Medulla oblongata (tissue), 1 donor: ENCODE measurements at regions not wholly inside any gene's neighbourhood (a gene's known extent, or its start where the extent isn't known, plus 50 kb on each side); places are given as distances from the start of the nearest gene placed in this dataset.
"Not testable (repeated sequence)": the region's sequence is repeated elsewhere in the genome, so short reads cannot be mapped to it uniquely, and the experiment has no call there.

ENCODE experiments used
- DNase-seq: peaks from one replicate; pipeline ENCODE4 v3.0.0-alpha.2; 2015; ENCODE audit errors: extremely low spot score

DNA sequence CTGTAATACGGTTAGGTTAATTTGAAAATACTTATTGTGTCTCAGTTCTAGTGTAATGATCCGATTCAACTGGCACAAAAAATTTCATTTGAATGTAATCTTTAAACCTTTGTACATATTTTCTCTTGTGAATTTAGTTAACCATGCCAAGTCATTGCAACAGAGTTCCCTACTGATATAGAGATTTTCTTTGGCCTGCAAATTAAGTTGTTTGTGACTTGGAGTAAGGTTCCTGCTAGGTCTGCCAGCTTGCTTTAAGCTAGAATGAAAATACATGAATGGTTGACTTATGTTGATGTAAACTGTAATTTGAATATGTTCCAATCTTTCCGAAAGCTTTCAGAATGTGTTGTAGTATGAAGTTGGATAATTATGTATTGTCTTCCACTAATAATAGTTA lies 1004.1 kb upstream of the EDIL3 start:
- DNase-seq = no peak

GRCh38 chr5:85392309-85392708 lies 1007.6 kb upstream of the EDIL3 start:
- not testable (repeated sequence) for DNase-seq

GRCh38 chr5:85395526-85395925 lies 1010.8 kb upstream of the EDIL3 start:
- no peak for DNase-seq

DNA sequence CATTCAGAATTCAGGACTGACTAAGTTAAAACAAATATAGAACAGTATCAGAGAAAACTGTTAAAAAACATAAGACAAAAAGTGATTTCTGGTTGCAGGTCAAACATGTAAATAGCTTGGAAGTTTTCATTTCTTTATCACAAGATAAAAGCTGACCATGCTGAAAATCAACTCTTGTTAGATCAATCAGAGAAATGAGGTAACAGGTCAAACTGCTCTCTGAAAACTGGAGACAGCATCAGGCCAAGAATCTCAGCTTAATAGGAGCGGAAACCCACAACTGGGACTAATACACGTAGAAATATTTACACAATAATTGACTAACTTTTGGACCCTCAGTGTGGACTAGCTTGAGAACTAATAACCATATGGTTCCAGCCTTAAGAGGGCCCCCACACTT lies 1012.8 kb upstream of the EDIL3 start:
- DNase-seq = no peak

DNA sequence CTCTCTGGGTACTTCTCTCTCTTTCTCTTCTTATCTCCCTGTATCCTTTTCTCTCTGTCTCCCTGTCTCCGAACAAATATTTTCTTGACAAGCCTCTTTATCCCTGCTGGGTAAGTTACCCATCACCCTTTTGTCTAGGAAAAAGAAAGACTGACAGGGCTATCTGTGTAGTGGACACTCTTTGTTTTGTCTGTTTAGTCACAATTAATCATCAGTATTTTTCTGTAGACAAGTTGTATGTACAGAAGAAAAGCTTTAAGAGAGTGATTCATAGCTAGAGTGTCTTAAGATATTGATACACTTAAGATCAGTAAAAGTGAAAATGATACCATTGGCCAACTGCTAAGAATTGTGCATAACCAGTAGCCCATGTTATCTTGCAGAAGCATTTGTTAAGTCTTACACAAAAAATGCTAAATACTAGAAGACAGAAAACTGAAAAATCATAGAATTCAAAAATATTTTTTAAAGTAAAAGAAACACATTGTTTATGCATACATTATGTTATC lies 1043.8 kb upstream of the EDIL3 start:
- no peak for DNase-seq

DNA sequence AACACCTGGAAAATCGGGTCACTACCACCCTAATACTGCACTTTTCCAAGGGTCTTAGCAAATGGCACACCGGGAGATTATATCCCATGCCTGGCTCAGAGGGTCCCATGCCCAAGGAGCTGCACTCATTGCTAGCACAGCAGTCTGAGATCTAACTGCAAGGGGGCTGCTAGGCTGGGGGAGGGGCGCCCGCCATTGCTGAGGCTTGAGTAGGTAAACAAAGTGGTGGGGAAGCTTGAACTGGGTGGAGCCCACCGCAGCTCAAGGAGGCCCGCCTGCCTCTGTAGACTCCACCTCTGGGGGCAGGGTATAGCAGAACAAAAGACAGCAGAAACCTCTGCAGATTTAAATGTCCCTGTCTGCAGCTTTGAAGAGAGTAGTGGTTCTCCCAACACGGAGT lies 1047.0 kb upstream of the EDIL3 start:
- not testable (repeated sequence) for DNase-seq

DNA sequence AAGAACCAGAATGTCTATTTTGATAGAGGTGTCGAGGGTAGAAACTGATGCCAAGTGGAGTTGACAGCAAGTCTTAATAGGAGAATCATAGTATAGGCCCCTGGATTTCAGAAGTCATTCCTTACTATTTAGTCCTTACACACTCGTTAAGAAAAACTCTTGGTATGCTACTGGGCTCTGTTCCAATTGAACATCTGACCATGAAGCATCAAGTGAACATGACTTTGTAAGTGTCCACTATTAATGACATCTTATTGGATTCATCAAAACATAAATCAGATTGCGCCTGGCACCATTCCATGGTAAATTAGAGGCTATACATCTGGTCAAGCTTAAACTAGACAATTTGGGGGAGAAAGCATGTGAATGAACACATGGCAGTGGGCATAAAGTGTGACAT lies 1056.5 kb upstream of the EDIL3 start:
- no peak for DNase-seq

- DNase-seq = no peak
These were observed 1057.2 kb upstream of the EDIL3 start for GRCh38 chr5:85441853-85442252.

- DNase-seq = no peak
These were observed 1067.8 kb upstream of the EDIL3 start for GRCh38 chr5:85452322-85453025.

DNA sequence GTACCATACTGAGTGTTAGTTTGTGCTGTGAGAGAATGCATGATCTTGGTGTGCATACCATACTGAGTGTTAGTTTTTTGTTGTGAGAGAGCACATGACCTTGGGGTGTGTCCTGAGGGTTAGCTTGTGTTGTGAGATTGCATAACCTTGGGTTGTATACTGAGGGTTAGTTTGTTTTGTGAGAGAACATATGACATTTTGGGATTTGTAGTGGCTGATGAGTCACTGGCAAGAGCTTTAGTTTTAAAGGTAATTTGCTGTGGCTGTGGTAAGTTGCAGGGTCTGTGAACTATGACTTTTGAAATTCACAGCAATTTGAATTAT lies 1068.3 kb upstream of the EDIL3 start:
- DNase-seq = no peak

GRCh38 chr5:85458319-85458718 lies 1073.6 kb upstream of the EDIL3 start:
- no peak for DNase-seq

DNA sequence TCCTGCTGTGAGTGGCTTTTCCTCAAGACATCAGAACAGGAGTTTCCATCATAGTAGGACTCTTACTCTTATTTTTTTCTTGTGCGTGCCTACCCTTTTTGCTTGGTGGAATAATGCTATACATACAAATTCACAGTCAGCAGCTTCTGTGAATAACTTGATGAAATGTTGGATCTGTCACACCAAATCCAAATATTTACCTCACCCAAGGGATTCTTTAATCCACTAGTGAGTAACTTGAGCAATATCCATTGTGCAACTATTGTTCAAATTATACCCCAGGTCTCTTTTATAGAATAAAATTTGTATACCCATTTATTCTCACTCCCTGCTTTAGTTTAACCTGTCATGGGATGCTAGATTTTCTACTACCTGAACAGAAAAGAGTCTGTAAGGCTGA lies 1078.3 kb upstream of the EDIL3 start:
- no peak for DNase-seq

DNA sequence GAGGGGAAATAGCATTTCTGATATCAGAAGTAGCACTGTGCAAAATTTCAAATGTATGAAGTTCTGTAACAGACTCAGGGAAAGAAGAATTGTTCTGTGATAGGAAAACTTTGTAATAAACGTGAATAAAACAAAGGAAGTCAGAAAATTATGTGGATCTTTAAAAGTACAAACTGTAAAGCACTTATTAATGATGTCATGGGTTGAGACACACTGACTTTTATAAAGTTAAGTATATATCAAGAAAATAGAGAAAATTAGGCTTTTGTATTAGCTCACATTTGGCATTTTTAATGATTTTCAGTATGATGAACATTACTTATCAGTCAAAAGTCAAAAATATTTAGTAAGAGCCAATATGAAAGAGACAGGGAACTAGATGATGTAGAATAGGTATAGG lies 1081.7 kb upstream of the EDIL3 start:
- DNase-seq = no peak

- DNase-seq = no peak
These were observed 1088.1 kb upstream of the EDIL3 start for GRCh38 chr5:85472749-85473148.

GRCh38 chr5:85475151-85475550 lies 1090.5 kb upstream of the EDIL3 start:
- not testable (repeated sequence) for DNase-seq

DNA sequence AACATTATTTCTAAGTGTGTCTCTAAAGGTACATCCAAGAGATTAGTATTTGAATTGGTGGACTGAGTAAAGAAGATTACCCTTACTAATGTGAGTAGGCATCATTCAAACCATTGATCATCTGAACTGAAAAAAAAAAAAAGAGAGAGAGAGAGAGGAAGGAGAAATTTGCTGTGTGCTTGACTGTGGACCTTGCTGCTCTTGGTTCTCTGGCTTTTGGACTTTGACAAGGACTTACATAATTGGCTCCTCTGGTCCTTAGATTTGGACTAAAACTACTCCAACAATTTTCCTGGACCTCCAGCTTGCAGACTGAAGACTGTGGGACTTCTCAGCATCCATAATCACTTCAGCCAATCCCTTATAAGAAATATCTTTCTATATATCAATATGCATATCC lies 1091.9 kb upstream of the EDIL3 start:
- no peak for DNase-seq

DNA sequence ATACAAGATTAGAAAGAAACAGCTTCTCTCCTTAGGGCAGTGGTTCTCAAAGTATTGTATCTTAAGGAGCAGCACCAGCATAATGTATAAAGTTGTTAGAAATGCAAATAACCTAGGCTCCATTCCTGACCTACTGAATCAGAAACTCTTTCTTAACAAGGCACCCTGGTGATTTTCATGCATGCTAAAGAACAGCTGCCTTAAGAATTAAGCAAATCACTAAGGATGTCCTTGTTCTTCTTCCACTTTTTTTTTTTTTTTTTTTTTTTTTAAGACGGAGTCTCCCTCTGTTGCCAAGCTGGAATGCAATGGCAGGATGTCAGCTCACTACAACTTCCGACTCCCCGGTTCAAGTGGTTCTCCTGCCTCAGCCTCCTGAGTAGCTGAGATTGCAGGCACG lies 1095.2 kb upstream of the EDIL3 start:
- DNase-seq = no peak

DNA sequence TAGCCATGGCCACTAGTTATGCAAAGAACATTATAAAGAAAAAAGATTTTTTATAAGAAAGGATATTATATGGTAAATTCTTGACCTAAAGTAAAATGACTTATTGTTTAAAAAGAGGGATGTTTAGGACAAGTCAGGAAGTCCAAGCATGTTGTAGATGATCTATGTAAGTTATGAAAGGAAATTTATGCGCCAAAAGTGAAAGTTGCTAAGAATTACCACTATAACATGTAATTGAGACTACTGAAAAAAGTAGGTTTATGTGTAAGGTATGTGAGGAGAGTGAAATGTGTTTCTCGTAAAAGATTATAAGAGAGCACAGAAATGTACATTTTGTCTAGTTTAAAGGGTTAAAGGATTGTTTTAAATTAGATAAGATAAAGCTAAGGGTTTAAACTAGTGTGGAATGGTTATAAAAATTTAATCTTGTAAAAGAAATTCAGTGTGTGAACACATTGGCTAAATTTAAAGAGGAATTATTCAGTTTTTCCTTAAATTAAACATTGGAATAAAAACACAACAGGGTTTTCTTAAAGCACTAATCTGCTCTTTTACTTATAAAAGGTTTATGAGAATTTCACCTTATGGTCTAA lies 1100.4 kb upstream of the EDIL3 start:
- no peak for DNase-seq

- no peak for DNase-seq
These were observed 1103.6 kb upstream of the EDIL3 start for GRCh38 chr5:85488295-85488694.

DNA sequence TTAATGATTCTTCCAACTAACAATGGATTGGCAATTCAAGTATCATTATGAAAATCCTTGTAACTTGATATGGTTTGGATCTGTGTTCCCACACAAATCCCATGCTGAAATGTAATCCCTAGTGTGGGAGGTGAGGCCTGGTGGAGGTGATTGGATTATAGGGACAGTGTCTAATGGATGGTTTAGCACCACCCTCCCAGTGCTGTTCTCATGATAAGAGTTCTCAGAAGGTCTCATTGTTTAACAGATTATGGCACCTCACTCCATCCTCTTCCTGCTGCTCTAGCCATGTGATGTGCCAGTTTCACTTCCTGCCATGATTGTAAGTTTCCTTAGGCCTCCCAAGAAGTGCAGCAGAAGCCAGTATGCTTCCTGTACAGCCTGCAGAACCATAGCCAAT lies 1116.2 kb upstream of the EDIL3 start:
- no peak for DNase-seq

DNA sequence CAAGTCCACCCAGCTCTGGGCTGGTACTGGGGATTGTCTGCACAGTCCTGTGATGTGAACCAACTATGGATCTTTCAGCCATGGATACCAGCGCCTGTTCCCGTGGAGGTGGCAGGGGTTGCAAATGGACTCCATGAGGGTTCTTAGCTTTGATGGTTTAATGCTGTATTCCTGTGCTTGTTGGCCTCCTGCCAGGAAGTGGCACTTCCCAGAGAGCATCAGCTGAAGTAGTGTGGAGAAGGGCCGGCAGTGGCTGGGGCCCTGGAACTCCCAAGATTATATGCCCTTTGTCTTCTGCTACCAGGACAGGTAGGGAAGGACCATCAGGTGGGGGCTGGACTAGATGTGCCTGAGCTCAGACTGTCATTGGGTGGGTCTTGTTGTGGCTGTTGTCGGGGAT lies 1104.8 kb upstream of the COX7C start:
- no peak for DNase-seq

DNA sequence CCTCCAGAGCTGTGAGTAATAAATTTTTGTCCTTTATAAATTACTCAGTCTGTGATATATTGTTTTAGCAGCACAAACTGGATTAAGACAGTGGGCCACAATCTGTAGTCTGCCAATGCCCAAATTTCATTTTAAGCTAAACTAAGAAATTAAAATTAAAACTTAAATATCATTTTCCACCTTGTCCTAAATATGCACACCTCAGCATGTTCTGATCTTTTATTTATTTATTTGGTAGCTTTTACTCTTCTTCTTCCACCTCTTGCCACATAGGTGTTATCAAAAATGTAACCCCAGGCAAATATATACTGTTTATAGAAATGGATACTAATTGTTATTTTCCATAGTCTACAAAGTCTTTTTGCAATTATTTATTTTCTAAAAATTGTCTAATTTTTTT lies 1102.2 kb upstream of the COX7C start:
- no peak for DNase-seq

- no peak for DNase-seq
These were observed 1100.4 kb upstream of the COX7C start for GRCh38 chr5:85517386-85517785.
